ENCODE measurements at regions not wholly inside any gene's neighbourhood (a gene's known extent, or its start where the extent isn't known, plus 50 kb on each side); places are given as distances from the start of the nearest gene placed in this dataset.

GRCh38 chr1:191530928-191531327 is 627.3 kb upstream of the RGS18 start:
- TF ChIP-seq CTCF (conservative IDR thresholded peaks at IDR 0.05; ENCODE audit: low read depth, low read length) (no peak), ELK1 (IDR thresholded peaks at IDR 0.05; ENCODE audit: borderline replicate concordance, low read depth, low read length) (no peak), MXI1 (IDR thresholded peaks at IDR 0.05; ENCODE audit: borderline replicate concordance, low read depth, low read length) (no peak)

Data from IMR-90 (cell line).